OCI-LY1 (cell line): ENCODE measurements at regions not wholly inside any gene's neighbourhood (a gene's known extent, or its start where the extent isn't known, plus 50 kb on each side); places are given as distances from the start of the nearest gene placed in this dataset.

Source experiments
- H2AFZ ChIP-seq: fragments of 200-600 bp; sonication (generic), shearing (Covaris generic); 2 replicates; pipeline ENCODE4 v1.6.0; 2014; ENCODE audit warnings: antibody characterized with exemption, mild to moderate bottlenecking, low read length
- H3F3A ChIP-seq: fragments of 200-600 bp; sonication (generic), shearing (Covaris generic); 2 replicates; pipeline ENCODE4 v1.6.0; 2014; ENCODE audit warnings: mild to moderate bottlenecking, antibody characterized with exemption, low read length, moderate library complexity; ENCODE audit not compliant: insufficient read depth
- H3K27ac ChIP-seq: fragments of 200-600 bp; sonication (generic); 2 replicates; pipeline ENCODE4 v1.5.1; 2014; ENCODE audit warnings: low read length, mixed run types, mild to moderate bottlenecking, low read depth; ENCODE audit not compliant: poor library complexity, severe bottlenecking
- H3K27me3 ChIP-seq: fragments of 200-600 bp; sonication (generic); 2 replicates; pipeline ENCODE4 v1.6.0; 2014; ENCODE audit warnings: antibody characterized with exemption, mild to moderate bottlenecking, low read length, moderate library complexity; ENCODE audit not compliant: insufficient read depth
- H3K36me3 ChIP-seq: fragments of 200-600 bp; sonication (generic); 2 replicates; pipeline ENCODE4 v1.6.1; 2014; ENCODE audit warnings: mild to moderate bottlenecking, antibody characterized with exemption, low read length, moderate library complexity, mixed read lengths; ENCODE audit not compliant: insufficient read depth
- H3K4me1 ChIP-seq: fragments of 200-600 bp; sonication (generic); 2 replicates; pipeline ENCODE4 v1.5.1; 2014; ENCODE audit warnings: mild to moderate bottlenecking, low read length, moderate library complexity; ENCODE audit not compliant: insufficient read depth, severe bottlenecking
- H3K4me2 ChIP-seq: fragments of 200-600 bp; sonication (generic), shearing (Covaris generic); 2 replicates; pipeline ENCODE4 v1.6.1; 2014; ENCODE audit warnings: low read length
- H3K4me3 ChIP-seq: fragments of 200-600 bp; sonication (generic); 2 replicates; pipeline ENCODE4 v1.5.1; 2014; ENCODE audit warnings: low read length, low read depth, mild to moderate bottlenecking, mixed read lengths; ENCODE audit not compliant: poor library complexity, severe bottlenecking
- H3K79me2 ChIP-seq: fragments of 200-600 bp; shearing (Covaris generic); 2 replicates; pipeline ENCODE4 v1.6.1; 2016; ENCODE audit warnings: mixed run types, low read length, mixed read lengths; ENCODE audit not compliant: insufficient read depth
- H3K9ac ChIP-seq: fragments of 200-600 bp; sonication (generic), shearing (Covaris generic); 2 replicates; pipeline ENCODE4 v1.6.1; 2014; ENCODE audit warnings: mild to moderate bottlenecking, low read length, mixed read lengths
- H3K9me2 ChIP-seq: fragments of 200-600 bp; sonication (generic), shearing (Covaris generic); 2 replicates; pipeline ENCODE4 v1.6.1; 2014; ENCODE audit warnings: low read depth, mild to moderate bottlenecking, low read length, mixed read lengths
- H3K9me3 ChIP-seq: fragments of 200-600 bp; shearing (Covaris generic); 2 replicates; pipeline ENCODE4 v1.6.1; 2014; ENCODE audit warnings: low read length, mixed read lengths
- H4K20me1 ChIP-seq: fragments of 200-600 bp; sonication (generic), shearing (Covaris generic); 2 replicates; pipeline ENCODE4 v1.6.0; 2016; ENCODE audit warnings: mild to moderate bottlenecking, low read length; ENCODE audit not compliant: insufficient read depth
- EZH2 ChIP-seq: fragments of 200-600 bp; sonication (generic), shearing (Covaris generic); IDR thresholded peaks from 2 replicates; pipeline ENCODE4 v1.8.0; 2017; ENCODE audit warnings: borderline replicate concordance, mixed run types, mild to moderate bottlenecking, antibody characterized with exemption, low read length, moderate library complexity, mixed read lengths
- TF ChIP-seq, protein P1 (sequence below): fragments of 200-600 bp; sonication (generic), shearing (Covaris generic); IDR thresholded peaks from 2 replicates; pipeline ENCODE4 v1.5.1; 2017; ENCODE audit warnings: mild to moderate bottlenecking, antibody characterized with exemption, low read length, moderate library complexity, mixed read lengths

GRCh38 chr7:25779002-25779546 is 372.9 kb upstream of the NFE2L3 start:
- Histone ChIP-seq H3K4me2 (no peak overlapping the region), H3K9me2 (no peaks in the 10 kb centered on the region), H3K4me3 (no peak overlapping the region), H3F3A (no peaks in the 10 kb centered on the region), H3K9ac (no peak overlapping the region), H3K4me1 (no peaks in the 10 kb centered on the region), H3K27me3 (no peaks in the 10 kb centered on the region), H4K20me1 (no peaks in the 10 kb centered on the region), H3K79me2 (no peaks in the 10 kb centered on the region), H2AFZ (no peak overlapping the region), H3K27ac (no peak overlapping the region), H3K36me3 (no peaks in the 10 kb centered on the region), H3K9me3 (no peaks in the 10 kb centered on the region)
- TF ChIP-seq, protein P1, sequence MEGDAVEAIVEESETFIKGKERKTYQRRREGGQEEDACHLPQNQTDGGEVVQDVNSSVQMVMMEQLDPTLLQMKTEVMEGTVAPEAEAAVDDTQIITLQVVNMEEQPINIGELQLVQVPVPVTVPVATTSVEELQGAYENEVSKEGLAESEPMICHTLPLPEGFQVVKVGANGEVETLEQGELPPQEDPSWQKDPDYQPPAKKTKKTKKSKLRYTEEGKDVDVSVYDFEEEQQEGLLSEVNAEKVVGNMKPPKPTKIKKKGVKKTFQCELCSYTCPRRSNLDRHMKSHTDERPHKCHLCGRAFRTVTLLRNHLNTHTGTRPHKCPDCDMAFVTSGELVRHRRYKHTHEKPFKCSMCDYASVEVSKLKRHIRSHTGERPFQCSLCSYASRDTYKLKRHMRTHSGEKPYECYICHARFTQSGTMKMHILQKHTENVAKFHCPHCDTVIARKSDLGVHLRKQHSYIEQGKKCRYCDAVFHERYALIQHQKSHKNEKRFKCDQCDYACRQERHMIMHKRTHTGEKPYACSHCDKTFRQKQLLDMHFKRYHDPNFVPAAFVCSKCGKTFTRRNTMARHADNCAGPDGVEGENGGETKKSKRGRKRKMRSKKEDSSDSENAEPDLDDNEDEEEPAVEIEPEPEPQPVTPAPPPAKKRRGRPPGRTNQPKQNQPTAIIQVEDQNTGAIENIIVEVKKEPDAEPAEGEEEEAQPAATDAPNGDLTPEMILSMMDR: no peak
- TF ChIP-seq EZH2: no peak

GRCh38 chr7:25780904-25781303 is 371.1 kb upstream of the NFE2L3 start:
- no peak overlapping the region for H3K9ac ChIP-seq
- H4K20me1 ChIP-seq: no peaks in the 10 kb centered on the region
- TF ChIP-seq, protein P1: no peak; the same call in 1 of the 2 replicates
- TF ChIP-seq EZH2: no peak
- no peaks in the 10 kb centered on the region for H3K9me3 ChIP-seq
- H3K4me3 ChIP-seq: no peak overlapping the region
- H2AFZ ChIP-seq: no peak overlapping the region
- no peaks in the 10 kb centered on the region for H3K4me1 ChIP-seq
- H3K36me3 ChIP-seq: no peaks in the 10 kb centered on the region
- H3K27ac ChIP-seq: no peak overlapping the region
- no peaks in the 10 kb centered on the region for H3F3A ChIP-seq
- H3K79me2 ChIP-seq: no peaks in the 10 kb centered on the region
- no peaks in the 10 kb centered on the region for H3K9me2 ChIP-seq
- H3K4me2 ChIP-seq: no peak overlapping the region
- no peaks in the 10 kb centered on the region for H3K27me3 ChIP-seq

DNA sequence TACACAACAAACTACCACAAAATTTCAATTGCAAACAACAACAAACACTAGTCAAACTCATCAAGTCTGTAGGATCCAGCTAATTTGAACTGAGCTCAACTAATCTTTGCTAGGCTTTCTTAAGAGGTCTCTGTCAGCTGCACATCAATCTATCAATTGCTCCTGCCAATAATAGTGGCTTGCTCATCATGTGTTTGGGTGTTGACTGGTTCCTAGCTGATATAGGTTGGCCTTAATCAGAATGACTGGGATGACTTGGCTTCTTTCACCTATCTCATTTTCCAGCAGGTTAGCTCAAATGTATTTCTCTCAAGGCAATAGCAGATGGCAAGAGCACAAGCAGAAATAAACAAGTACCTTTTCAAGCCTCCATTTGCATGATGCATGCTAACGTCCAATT is 370.3 kb upstream of the NFE2L3 start:
- no peaks in the 10 kb centered on the region for H3K27me3 ChIP-seq
- no peaks in the 10 kb centered on the region for H4K20me1 ChIP-seq
- no peaks in the 10 kb centered on the region for H3K9me3 ChIP-seq
- no peaks in the 10 kb centered on the region for H3F3A ChIP-seq
- TF ChIP-seq, protein P1: no peak
- TF ChIP-seq EZH2: no peak
- H3K27ac ChIP-seq: no peak overlapping the region
- no peak overlapping the region for H3K9ac ChIP-seq
- H3K79me2 ChIP-seq: no peaks in the 10 kb centered on the region
- no peaks in the 10 kb centered on the region for H3K36me3 ChIP-seq
- H3K4me3 ChIP-seq: no peak overlapping the region
- no peaks in the 10 kb centered on the region for H3K9me2 ChIP-seq
- H2AFZ ChIP-seq: no peak overlapping the region
- no peaks in the 10 kb centered on the region for H3K4me1 ChIP-seq
- H3K4me2 ChIP-seq: no peak overlapping the region
